GM19372 (cell line): ENCODE measurements at regions not wholly inside any gene's neighbourhood (a gene's known extent, or its start where the extent isn't known, plus 50 kb on each side); places are given as distances from the start of the nearest gene placed in this dataset.
A peak's percentile ranks its signal among the peaks of the same experiment; 100 is the strongest.

Source experiments
- ATAC-seq: cut with Tn5 transposase; IDR thresholded peaks from one replicate; pipeline ENCODE4 v1.9.1; 2021; ENCODE audit warnings: mild to moderate bottlenecking, low read depth, moderate library complexity; ENCODE audit not compliant: unreplicated experiment

DNA sequence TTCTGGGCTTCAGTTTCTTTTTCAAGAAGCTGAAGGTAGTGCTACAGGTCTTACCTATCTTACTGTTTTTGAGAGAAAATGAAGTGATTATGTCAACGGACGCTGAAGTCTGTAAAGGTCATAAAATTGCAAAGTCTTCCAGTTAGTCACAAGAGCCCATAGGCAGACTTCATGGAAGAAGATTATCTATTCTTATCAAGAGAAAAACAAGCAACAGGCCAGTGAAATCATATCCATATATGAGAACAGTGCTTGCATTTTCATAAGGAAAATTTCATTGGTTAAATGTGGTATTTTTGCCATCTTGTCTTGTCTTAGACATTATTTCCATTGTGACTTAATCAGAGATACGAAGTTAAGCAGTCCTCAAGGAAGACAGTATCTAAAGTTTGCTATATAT lies 412.7 kb upstream of the SEL1L start:
- no peak for ATAC-seq

DNA sequence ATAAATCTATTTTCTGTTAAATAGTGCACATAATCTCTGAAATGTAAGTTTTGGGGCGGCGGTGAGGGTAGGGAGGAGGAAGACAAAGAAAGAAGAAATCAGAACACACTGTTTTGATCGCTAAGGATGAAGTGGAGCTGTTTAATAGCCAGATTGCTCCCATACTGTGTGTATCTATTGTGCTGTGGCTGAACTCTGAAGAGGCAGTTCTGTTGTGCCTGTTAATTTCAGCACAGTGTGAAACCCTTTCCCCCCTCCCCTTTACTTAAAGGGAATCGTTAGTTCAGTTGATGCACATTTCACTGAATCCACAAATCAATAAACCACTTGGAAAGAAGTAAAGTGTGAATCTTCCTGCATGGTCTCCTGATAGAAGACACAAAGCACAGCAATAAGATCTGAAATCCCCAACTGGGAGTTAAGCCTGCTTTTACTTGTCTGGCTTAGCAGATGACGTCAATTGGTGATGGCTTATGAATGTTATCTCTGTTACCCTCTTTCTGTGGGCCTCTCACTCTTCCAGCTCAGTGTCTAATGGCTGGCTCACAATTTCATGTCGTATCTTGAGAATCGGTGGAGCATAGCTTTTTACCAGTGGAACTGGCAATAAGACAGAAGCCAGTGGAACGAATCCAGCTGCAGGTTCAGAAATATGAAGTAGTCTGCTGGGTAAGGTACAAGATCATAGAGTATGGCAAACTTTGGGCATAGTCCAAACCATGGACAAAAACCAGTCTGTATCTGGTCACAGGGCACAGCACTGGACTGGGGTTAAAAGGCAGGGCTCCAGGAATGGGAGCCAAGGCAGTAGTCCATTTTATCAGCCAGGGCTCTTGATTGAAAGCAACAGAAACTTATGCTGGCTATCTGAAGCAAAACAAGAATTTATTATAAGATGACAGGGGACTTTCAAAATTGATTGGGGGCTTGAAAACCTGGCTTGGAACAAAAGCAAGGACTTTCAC lies 413.5 kb upstream of the SEL1L start:
- ATAC-seq, result no peak

DNA sequence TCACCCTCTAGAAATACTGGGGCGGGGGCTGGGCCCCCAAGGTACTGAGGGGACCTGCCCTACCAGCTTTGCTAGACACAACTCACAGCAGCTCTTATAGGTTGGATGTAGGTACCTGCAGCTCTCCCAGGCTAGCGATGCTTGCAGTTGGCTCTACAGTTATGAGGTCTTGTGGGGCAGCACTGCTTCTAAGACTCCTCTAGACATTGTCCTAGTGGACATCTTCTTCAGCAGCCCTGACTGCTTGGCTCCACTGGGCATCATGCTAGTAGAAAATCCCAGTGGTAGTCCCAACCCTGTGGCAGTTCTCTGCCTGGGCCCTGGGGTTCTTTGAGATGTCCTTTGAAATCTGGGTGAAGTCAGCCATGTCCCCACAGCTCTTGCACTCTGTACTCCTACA lies 419.3 kb upstream of the SEL1L start:
- ATAC-seq, result no peak

DNA sequence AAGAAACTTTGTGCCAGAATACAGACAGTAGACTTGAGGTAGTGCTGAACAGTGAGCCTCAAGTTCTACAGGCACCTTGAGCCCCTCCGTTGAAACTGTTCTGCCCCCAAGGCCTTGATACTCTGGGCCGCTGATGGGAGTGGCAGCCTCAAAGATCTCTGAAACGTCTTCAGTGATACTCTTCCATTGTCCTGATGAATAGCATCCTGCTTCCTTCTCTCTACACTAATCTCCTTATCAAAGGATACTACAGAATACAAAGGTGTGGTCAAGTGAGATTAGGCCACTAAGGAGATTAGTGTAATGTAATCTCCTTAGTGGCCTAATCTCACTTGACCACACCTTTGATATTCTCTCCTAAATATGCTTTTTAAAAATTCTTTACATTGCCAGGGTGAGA lies 419.8 kb upstream of the SEL1L start:
- ATAC-seq, result no peak

DNA sequence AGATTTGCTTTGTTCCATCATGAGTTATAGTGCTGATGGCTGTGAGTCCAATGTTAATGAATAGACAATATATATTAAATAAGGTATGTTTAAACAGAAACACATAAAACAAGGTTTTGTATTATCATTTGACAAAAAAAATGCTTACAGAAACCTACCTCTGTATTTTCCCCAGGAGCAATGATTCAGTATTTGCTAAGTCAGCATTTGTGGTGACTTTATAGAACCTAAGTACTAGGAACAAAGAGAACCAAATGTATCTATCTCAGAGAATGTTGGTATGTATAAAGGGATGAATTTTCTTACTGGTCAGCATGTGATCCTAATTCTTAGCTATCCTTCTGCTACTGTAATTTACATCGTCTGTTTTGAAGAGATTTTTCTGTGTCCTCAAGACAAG lies 421.5 kb upstream of the SEL1L start:
- ATAC-seq, result no peak

DNA sequence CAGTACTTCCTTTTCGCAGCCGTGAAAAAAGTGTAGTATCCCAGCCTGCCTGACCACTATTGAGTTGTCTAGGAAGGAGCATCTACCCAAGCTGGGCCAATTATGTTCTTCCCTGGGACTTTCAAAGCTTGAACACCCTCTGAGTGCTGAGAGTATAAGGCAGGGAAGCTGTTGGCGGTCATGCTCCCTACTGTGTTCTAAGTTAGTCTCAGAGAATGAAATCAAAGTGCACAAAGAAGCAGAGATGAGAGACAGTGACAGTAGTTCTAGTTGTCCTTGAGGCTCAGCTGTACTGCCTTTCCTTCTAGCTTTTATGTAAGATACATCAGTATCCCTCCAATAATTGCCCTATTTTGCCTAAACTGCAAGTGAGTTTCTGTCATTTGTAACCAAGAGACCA lies 427.1 kb upstream of the SEL1L start:
- no peak for ATAC-seq

DNA sequence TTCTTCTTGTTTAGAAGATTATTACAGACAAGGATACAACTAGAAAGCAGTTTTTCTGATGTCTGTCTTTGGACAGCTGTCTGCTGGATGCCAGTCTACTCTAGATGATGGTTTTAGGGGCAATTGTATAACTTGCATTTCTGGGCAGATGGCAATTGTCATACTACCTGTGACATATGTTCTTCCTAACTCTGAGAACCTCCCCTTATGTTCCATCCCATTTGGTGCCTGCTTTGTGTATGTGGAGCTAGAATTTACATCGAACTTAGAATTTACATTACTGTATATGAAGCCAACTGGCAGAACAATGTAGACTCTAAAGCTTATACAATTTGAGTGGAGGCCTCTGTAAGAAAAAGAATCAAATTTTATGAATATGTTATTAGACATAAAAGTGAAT lies 430.2 kb upstream of the SEL1L start:
- no peak for ATAC-seq

DNA sequence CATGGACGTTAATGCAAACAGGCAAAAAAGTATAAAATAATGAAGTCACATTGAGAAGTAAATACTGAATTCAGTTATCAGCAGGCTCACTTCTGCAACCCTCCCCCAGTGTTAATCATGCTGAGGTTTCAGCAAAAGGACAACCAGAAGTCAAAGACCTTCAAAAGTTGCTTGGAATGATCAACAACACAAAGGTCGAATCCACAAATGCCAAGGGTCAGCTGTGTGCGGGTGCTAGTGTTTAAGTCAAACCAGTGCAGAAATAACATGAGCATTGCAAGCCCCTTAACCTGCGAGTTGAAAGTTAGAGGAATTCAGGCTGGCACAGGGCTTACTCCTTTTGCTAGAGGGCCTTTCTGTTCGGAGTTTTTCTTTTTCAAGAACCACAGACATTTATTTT lies 436.7 kb upstream of the SEL1L start:
- no peak for ATAC-seq

DNA sequence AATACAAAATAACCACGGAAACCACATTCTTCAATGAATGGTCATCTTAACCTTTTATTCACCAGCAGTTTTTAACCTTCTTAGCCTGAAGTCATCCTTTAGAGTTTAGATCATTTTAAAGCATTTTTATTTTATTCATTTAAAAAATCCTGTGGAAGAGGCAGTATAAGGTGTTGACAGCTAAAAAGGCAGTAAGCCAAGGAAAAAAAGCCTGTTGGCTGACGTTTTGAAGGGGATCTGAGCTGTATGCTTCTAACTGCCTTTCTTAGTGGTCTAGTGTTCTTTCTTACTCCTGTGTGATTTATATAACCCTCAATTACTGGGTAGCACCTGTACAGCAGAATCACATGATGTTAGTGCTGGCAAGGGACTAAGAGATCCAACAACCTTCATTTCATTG lies 438.3 kb upstream of the SEL1L start:
- no peak for ATAC-seq

DNA sequence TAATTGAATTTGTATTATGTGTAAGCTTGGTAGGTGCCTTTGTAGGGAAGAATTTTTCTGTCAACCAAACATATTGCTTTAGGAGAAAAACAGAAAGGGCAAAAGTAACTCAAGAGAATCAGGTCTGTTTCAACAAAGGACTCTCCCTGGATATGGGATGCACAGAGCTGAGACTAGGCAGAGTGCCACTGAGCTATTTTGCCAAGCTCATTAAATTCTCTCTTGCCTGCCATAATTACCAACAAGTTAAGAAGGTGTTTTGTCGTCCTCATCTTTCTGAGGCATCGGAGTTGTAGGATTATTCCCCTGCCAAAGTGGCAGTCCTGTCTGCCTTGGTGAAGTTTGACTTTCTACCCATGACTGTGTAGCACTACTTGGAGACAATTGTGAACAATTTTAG lies 438.9 kb upstream of the SEL1L start:
- no peak for ATAC-seq

DNA sequence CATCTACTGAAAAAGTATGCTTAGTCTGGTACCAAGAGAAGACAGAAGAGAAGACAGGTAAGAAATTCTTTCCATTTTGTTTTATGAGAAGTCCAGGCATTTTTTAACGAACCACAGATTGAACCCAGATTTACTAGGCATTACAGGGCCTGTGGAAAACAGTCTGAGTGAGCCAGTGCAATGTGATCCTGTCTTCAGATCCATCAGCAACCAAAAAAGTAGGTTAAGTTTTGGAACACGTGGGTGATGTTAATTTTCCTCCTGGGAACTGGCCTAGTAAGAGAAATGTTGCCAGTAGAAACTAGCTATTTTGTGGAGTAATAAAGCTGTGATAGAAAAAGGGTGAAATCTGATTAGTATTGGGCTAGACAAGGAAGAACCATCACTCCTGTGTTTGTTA lies 440.9 kb upstream of the SEL1L start:
- ATAC-seq, result no peak

DNA sequence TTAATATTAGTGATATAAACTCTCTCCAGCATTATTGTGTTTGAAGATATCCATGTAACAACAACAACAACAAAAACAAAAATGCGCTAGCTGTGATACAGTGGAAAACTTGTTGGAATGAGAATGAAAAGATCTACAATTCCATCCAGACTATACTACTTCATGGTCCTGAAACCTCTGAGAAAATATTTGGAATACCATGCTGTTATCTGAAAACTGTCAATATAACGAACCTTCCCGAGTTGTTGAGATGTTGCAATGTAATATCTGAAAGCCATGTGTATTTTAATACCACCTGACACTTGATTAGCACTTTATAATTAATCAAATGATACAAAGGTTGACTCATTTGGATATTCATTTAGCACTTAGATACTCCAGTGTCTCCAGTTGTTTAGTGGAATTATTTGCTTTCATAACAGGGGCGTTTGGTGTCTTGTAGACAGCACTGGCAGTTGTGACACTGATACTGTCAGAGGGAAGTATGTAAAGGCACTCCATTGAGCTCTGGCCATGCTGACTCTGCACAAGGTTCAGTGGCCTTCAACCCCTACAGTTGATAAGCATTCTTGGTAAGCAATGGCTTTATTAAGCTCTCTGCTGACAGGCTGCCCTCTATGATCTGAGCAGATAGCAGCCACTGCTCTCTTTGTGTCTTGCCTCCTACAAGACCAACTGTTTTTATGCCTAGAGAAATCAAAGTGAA lies 447.1 kb upstream of the SEL1L start:
- ATAC-seq, result no peak

DNA sequence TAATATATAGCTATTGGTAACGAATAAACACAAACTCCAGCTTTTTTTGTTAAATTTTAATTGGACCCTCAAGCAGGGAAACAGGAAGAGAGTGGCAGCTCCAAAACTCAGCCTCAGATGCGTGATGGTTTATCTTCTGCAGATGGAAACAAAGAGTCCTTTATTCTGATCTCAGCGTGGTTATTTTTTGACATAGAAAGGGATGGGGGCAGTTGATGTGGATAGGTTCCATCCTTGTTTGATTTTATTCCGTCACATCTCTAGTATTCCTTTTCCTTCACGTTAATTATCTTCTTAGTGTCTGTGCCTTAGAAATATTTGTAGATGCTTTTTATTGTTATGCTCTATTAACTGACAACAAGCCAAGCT lies 447.6 kb upstream of the SEL1L start:
- no peak for ATAC-seq

DNA sequence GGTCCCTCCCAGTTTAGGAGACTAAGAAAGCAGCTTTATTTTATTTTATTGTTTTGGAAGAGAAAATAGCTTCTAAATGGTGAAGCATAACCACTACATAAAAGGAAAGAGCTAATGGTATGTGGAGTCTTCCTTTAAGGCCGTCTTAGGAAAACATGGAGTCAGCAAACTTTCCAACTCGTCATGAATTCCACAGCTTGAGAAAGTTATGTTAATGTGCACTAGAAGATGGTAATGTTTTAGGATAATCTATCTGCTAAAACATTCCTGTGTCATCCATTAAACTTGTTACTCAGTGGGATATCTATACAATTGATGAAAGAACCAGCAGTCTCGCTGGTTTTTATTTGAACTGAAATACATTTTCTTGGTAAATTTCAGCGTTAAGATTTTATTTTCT lies 448.4 kb upstream of the SEL1L start:
- no peak for ATAC-seq

DNA sequence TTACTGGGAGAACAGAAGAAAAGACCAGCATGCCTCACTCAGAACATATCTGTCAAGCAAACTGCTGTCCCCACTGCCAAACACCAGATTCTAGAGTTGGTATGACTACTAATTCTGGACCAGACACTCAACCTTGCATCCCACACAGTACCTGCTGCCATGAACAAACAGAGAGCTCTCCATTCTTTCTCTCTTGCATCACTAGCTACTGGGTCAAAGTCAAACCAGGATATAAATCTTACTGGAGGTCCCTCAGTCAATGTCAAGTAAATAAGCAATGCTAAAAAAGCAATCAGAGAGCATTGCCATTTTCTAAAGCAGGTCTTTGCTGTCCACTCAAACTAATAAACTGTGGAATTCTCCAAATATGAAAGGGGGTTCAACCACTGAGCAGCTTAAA lies 452.4 kb upstream of the SEL1L start:
- ATAC-seq, result no peak

DNA sequence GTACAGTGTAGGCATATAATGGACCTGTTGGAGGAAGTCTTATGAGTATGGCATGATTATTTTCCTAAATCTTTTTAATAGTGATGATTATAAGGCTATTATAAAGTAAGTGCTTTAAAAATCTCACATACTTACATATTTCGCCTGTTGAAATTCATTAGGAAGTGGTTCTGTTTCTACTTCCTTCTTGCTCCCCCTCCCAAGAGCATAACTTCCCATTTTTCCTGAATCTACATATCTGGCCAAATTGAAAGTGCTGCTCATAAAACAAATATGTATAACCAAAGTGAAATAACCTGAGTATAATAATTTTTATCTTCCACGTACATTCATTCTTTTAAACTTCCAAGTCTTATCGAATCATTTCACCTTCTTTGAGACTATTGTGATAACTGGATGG lies 455.6 kb upstream of the SEL1L start:
- ATAC-seq, result no peak

DNA sequence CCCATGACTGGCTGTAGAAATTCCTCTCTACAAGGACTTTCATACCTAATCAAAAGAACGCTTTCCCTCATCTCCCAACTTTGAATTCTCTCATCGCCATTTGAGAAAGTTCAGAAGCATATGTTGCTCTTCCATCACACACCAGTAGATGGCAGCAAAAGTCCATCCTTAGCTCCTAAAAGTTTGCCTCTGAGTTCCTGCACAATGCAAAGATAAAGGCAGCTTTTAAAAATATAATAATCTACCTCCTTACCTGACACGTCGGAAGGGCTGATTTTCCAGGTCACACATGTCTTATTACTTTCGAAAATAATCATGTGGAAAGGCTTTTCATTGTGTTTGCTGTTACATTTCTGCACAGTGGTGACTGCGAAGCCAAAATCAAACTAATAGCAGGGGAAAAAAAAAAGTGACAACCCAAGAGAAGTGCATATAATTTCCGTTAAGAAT lies 456.7 kb upstream of the SEL1L start:
- peak; percentile 61 for ATAC-seq

DNA sequence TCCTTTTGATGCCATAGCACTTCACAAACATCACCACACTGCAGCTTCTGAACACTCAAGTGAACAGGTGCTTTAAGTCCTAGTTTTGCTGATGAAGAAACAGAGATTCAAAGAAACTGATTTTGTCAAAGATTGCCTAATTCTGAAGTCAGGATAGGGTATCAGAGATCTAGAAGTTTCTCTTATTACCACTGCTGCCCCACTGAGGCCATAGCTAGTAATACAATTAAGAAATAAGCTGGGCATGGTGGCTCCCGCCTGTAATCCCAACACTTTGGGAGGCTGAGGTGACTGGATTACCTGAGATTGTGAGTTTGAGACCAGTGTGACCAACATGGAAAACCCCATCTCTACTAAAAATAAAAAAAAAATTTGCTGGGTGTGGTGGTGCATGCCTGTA lies 458.3 kb upstream of the SEL1L start:
- ATAC-seq, result no peak

DNA sequence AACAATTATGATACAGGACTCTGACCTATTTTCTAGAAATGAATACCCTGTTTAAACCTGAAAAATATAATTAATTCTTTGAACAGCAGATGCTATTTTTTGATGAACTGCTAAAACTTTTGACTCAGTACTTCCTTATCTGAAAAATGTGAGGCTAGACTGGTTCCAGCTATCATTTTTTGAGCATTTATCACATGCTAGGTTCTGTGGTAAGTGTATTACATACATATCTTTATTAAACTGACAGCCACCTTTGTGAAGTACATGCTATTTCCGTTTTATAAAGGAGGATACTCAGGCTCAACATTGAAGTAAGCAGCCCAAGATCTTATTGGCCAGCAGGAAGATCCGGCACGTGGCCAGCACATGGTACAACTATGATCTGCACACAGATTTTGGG lies 459.8 kb upstream of the SEL1L start:
- ATAC-seq, result no peak

DNA sequence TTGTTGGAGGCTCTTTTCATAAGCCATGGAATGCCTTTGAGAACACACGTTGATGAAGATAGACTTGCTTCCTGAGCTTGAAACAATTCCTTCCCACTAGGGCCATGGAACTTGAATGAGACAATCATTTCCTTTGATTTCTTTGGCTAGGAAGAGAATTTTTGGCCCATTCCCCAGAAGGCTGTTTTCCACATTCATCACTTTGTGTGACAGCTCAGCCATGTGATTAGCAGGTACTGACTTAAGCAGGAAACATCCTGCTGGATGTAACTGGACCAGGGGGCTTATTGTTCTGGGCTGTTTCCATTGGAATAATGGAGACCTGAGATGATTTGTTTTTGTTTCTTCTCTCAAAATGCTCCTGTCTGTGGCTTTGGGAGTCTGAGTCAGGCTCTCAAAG lies 469.8 kb upstream of the SEL1L start:
- no peak for ATAC-seq

DNA sequence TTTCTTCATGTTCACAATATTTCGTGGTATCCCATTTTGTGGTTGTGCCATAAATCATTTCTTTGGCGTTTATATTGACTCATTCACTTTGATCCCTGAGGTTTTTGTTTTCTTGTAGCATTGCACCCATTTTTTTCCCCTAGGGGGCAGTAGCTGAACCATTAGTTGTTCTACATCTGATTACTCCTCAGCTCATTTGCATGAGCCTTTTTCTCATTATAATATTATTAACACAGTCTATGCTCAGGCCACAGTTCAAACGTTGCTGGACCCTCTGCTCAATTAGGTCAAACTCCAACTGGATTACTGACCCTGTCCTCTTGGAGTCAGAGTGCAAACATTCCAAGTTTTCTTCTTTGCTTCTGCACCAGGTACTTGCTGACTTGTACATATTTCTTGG lies 475.4 kb upstream of the SEL1L start:
- no peak for ATAC-seq

DNA sequence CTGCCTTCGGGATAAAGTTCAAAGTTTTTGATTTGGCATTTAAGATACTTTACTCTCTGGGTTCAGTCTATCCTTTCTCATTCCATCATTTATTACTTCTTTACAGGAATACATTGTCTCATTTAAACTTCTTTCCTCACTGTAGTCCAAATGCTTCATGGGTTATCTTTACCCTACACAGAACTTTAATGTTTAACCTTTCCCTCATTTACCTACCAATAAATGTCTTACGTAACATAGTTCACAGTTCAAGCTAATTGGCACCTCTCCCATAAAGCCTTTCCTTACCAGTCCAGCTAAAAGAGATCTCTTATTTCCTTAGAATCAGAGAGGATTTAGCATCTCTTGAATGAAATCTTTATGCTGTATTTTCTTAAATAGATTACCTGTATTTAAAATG lies 476.3 kb upstream of the SEL1L start:
- no peak for ATAC-seq
